H1 (cell line): ENCODE measurements at regions not wholly inside any gene's neighbourhood (a gene's known extent, or its start where the extent isn't known, plus 50 kb on each side); places are given as distances from the start of the nearest gene placed in this dataset.

Source experiments
- ASH2L ChIP-seq: fragments of 200-600, 300-600 bp; sonication (generic); IDR thresholded peaks from one replicate; pipeline ENCODE4 v1.7.1; 2017; ENCODE audit warnings: low read length
- ATF3 ChIP-seq: IDR thresholded peaks from 2 replicates; pipeline ENCODE4 v1.6.1; 2011; ENCODE audit warnings: low read depth, mild to moderate bottlenecking, low read length; ENCODE audit not compliant: insufficient read depth
- BRCA1 ChIP-seq: IDR thresholded peaks from 2 replicates; pipeline ENCODE4 v1.6.1; 2012; ENCODE audit warnings: low read depth, low read length, improper control_type of control experiment
- FOSL1 ChIP-seq: IDR thresholded peaks from 2 replicates; pipeline ENCODE4 v1.6.1; 2011; ENCODE audit warnings: mild to moderate bottlenecking, low read depth, low read length, moderate library complexity; ENCODE audit not compliant: insufficient read depth
- HDAC2 ChIP-seq, 2 experiments: fragments of 300-600 bp in 1 of 2; sonication (generic) in 1 of 2; IDR thresholded peaks; 2 replicates each; pipeline ENCODE4 v1.6.1; 2011 to 2012; ENCODE audit warnings: low read depth in 2 of 2, low read length in 2 of 2, mild to moderate bottlenecking in 2 of 2, moderate library complexity in 2 of 2, borderline replicate concordance in 1 of 2, inconsistent platforms in 1 of 2
- JUN ChIP-seq: IDR thresholded peaks from 2 replicates; pipeline ENCODE4 v1.6.1; 2011; ENCODE audit warnings: low read depth, mild to moderate bottlenecking, improper control_type of control experiment, low read length

- no peak for TF ChIP-seq BRCA1
- TF ChIP-seq HDAC2 (IDR thresholded peaks at IDR 0.05; ENCODE audit: borderline replicate concordance in 1 of 2, low read depth in 2 of 2, low read length in 2 of 2): no peak
- no peak for TF ChIP-seq ASH2L
- no peak for TF ChIP-seq ATF3
- TF ChIP-seq JUN: no peak
- TF ChIP-seq FOSL1: no peak
Measured at GRCh38 chr1:229197265-229197585, 73.7 kb upstream of the RAB4A start (continued).
